H1 (cell line): ENCODE measurements at regions not wholly inside any gene's neighbourhood (a gene's known extent, or its start where the extent isn't known, plus 50 kb on each side); places are given as distances from the start of the nearest gene placed in this dataset.

Experiments
- PHF8 ChIP-seq: fragments of 200-600 bp; sonication (generic); conservative IDR thresholded peaks from 2 replicates; pipeline ENCODE4 v1.7.1; 2012; ENCODE audit warnings: low read depth, mild to moderate bottlenecking, inconsistent platforms, low read length, moderate library complexity

- no peak for TF ChIP-seq PHF8
These were observed 132.6 kb upstream of the FUT8 start (continued) for GRCh38 chr14:65279958-65280357.
